ENCODE measurements at regions not wholly inside any gene's neighbourhood (a gene's known extent, or its start where the extent isn't known, plus 50 kb on each side); places are given as distances from the start of the nearest gene placed in this dataset.

- DNase-seq: no peak
Measured at GRCh38 chrX:134716620-134717012, 58.3 kb upstream of the PLAC1 start.

- no peak for DNase-seq
Measured at GRCh38 chrX:134715930-134716619, 57.8 kb upstream of the PLAC1 start.

- no peak for DNase-seq
Measured at GRCh38 chrX:134714633-134715110, 56.4 kb upstream of the PLAC1 start.

GRCh38 chrX:134713618-134714107 is 55.4 kb upstream of the PLAC1 start:
- DNase-seq: no peak

- DNase-seq: no peak
Measured at GRCh38 chrX:134712272-134712671, 54.0 kb upstream of the PLAC1 start.

- no peak for DNase-seq
Measured at GRCh38 chrX:134711135-134711921, 53.1 kb upstream of the PLAC1 start.
